ENCODE measurements at regions not wholly inside any gene's neighbourhood (a gene's known extent, or its start where the extent isn't known, plus 50 kb on each side); places are given as distances from the start of the nearest gene placed in this dataset.

GRCh38 chr10:130986846-130987245 is 324.7 kb downstream of the TCERG1L start:
- ChIA-PET POLR2A (no interaction called here), CTCF (no interaction called here)
- no peak overlapping the region for H3K4me3 ChIP-seq (ENCODE audit: low read depth, low read length)
- no peak for TF ChIP-seq CTCF (IDR thresholded peaks at IDR 0.05; ENCODE audit: insufficient read depth, low read depth, low read length)
- DNase-seq (ENCODE audit: low read depth) = no peak
- no peaks in the 10 kb centered on the region for H3K27me3 ChIP-seq (ENCODE audit: control insufficient read depth, insufficient read depth, low read length)
- no peaks in the 10 kb centered on the region for H3K36me3 ChIP-seq (ENCODE audit: control insufficient read depth, insufficient read depth, low read length)

DNA sequence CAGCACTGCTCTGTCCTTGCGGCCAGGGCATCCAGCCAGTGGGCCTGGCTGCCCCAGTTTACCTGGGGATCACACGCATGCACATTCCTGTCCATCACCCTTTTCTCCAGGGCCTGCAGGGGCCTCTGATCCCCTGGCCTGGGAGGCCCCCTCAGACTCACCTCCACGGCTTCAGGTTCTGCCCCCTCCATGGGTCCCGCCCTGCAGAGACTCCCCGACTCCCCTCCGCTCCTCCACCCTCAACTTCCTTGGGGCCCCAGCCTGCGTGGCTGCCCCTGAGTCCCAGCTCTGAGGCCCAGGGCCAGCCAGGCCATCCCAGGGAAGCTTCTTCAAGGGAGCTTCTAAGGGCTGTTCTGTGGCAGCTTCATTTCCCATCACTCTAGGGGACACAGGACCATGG is 324.1 kb downstream of the TCERG1L start:
- POLR2A ChIA-PET = no interaction called here
- TF ChIP-seq CTCF (IDR thresholded peaks at IDR 0.05; ENCODE audit: insufficient read depth, low read depth, low read length) = no peak
- CTCF ChIA-PET = no interaction called here

GRCh38 chr10:130989670-130990232 is 321.8 kb downstream of the TCERG1L start:
- Histone ChIP-seq H3K4me3 (ENCODE audit: low read depth, low read length) (no peak overlapping the region), H3K36me3 (ENCODE audit: control insufficient read depth, insufficient read depth, low read length) (no peaks in the 10 kb centered on the region), H3K27me3 (ENCODE audit: control insufficient read depth, insufficient read depth, low read length) (no peaks in the 10 kb centered on the region)
- TF ChIP-seq CTCF (IDR thresholded peaks at IDR 0.05; ENCODE audit: insufficient read depth, low read depth, low read length) = no peak
- ChIA-PET POLR2A (no interaction called here), CTCF (no interaction called here)
- no peak for DNase-seq (ENCODE audit: low read depth)

More for the DNA sequence above, 324.1 kb downstream of the TCERG1L start:
- Histone ChIP-seq H3K4me3 (ENCODE audit: low read depth, low read length) (no peak overlapping the region), H3K36me3 (ENCODE audit: control insufficient read depth, insufficient read depth, low read length) (no peaks in the 10 kb centered on the region), H3K27me3 (ENCODE audit: control insufficient read depth, insufficient read depth, low read length) (no peaks in the 10 kb centered on the region)
- DNase-seq (ENCODE audit: low read depth) = no peak

GRCh38 chr10:130990486-130990885 is 321.0 kb downstream of the TCERG1L start:
- ChIA-PET POLR2A (no interaction called here), CTCF (no interaction called here)
- no peak for DNase-seq (ENCODE audit: low read depth)

DNA sequence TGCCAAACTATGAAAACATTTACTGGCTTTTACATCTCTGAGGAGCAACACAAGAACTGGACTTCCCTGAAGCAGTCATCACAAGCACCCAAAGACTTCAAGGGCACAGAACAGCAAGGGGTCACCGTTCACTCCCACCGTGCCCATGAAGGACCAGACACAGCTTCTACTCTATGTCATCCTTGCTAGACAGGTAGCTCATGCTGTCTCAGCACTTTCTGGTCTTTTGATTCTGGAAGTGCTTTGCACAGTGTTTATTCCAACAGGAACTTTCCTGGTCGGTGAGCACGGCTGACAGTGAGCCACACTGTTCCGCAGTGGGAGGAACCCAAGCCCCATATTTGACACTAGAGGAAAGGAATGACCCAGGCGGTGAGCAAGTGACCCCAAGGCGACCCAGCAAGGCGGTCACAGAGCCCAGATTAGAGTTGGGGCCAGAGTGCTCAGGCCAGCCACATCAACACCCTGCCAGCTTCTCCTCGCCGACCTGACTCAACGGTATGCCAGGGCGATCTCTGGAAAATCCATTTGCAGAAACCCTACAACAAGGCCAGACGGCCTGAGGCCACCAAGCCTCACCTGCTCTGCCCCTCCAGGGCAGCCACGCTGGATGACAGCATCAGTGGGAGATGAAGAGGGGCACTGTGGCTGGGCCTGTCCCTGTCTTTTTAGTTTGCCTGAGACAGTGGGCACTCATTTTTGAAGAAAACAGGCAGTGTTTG is 318.6 kb downstream of the TCERG1L start:
- POLR2A ChIA-PET = no interaction called here
- H3K4me3 ChIP-seq (ENCODE audit: low read depth, low read length) = no peak overlapping the region
- H3K36me3 ChIP-seq (ENCODE audit: control insufficient read depth, insufficient read depth, low read length) = no peaks in the 10 kb centered on the region
- DNase-seq (ENCODE audit: low read depth) = no peak
- TF ChIP-seq CTCF (IDR thresholded peaks at IDR 0.05; ENCODE audit: insufficient read depth, low read depth, low read length) = no peak
- CTCF ChIA-PET = no interaction called here
- H3K27me3 ChIP-seq (ENCODE audit: control insufficient read depth, insufficient read depth, low read length) = no peaks in the 10 kb centered on the region

More at GRCh38 chr10:130990486-130990885, 321.0 kb downstream of the TCERG1L start:
- Histone ChIP-seq H3K27me3 (ENCODE audit: control insufficient read depth, insufficient read depth, low read length) (no peaks in the 10 kb centered on the region), H3K4me3 (ENCODE audit: low read depth, low read length) (no peak overlapping the region), H3K36me3 (ENCODE audit: control insufficient read depth, insufficient read depth, low read length) (no peaks in the 10 kb centered on the region)
- no peak for TF ChIP-seq CTCF (IDR thresholded peaks at IDR 0.05; ENCODE audit: insufficient read depth, low read depth, low read length)

Measured in BJ (cell line).